Activated naive CD4-positive, alpha-beta T cell treated with anti-CD3 and anti-CD28 coated beads, Interleukin-2, amount 50 U/mL, for 72 hours (primary cell): ENCODE measurements at regions not wholly inside any gene's neighbourhood (a gene's known extent, or its start where the extent isn't known, plus 50 kb on each side); places are given as distances from the start of the nearest gene placed in this dataset.

Source experiments
- ATAC-seq, 2 donors: fragments of 150-1000 bp; cut with Tn5 transposase; 2 replicates each; pipeline ENCODE4 v1.10.0; 2021; ENCODE audit warnings: mild to moderate bottlenecking in 2 of 2, moderate library complexity in 2 of 2
- DNase-seq, 2 donors: peaks; one replicate each; pipeline ENCODE4 v3.0.0; 2021 to 2022; ENCODE audit warnings: low spot score in 2 of 2
- H3K27ac Mint-ChIP-seq, 2 donors: one replicate each; pipeline ENCODE4 v1.8.0; 2022; ENCODE audit warnings: mild to moderate bottlenecking in 2 of 2, mixed read lengths in 2 of 2
- H3K36me3 Mint-ChIP-seq, 2 donors: one replicate each; pipeline ENCODE4 v1.8.0; 2022; ENCODE audit warnings: mixed read lengths in 2 of 2
- H3K9me3 Mint-ChIP-seq, 2 donors: one replicate each; pipeline ENCODE4 v1.8.0; 2022; ENCODE audit warnings: mixed read lengths in 2 of 2

DNA sequence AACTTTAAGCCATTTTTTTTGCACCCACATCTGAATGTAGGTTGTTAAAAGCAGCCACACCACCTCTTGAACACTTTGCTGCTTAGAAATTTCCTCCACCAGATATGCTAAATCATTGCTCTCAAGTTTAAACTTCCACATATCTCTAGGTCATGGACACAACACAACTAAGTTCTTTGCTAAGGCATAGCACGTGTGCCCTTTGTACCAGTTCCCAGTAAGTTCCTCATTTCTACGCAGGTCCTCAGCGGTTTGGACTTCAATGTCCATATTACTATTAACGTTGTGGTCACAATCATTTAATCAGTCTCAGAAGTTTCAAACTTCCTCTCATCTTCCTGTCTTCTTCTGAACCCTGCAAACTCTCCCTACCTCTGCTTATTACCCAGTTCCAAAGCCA lies 661.6 kb upstream of the PKN2 start:
- H3K36me3 Mint-ChIP-seq, result no peaks in the 10 kb centered on the region
- peaks cover 6 to 11% of the 10 kb centered on the region in 2 donors for H3K9me3 Mint-ChIP-seq
- no peak for DNase-seq
- no peak for ATAC-seq
- H3K27ac Mint-ChIP-seq, result no peak overlapping the region

DNA sequence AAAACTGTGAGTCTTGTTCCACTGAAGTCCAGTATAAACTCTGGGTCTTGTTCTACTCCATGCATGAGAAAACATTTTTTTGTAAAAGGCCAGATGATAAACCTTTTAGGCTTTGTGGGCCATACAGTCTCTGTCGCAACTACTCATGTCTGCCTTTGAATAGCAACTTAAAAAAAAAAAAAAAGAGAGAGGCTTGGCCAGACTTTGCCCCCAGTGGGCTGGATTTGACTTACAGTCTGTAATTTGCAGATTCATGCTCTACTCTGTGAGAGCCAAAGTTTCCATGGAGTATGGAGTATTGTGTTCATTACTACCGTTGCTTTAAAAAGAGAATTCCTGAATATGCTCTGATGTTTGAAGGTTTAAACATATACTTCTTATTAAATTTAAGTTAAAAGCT lies 654.9 kb upstream of the PKN2 start:
- DNase-seq (no peak), ATAC-seq (no peak)
- Mint-ChIP-seq H3K27ac (no peak overlapping the region), H3K36me3 (no peaks in the 10 kb centered on the region), H3K9me3 (peaks cover 6 to 14% of the 10 kb centered on the region in 2 donors)

DNA sequence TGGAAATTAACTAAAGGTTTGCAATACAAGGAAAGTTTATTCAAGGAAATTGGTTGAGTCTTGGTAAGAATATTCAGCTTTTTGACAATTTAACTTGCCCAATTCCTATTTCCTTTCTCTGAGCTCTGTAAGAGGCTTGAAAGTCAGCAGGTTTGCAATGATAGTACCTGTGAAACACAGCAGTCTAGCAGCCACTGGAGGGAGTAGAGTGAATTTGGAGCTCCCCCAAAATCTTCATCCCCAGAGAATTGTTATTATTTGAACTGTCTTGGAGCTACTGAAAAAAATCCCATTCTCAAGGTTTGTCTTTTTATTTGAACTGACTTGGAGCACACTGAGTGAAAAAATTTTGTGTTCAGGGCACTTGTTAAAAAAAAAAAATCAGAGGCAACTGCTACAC lies 654.2 kb upstream of the PKN2 start:
- Mint-ChIP-seq H3K27ac (no peak overlapping the region), H3K36me3 (no peaks in the 10 kb centered on the region), H3K9me3 (peaks cover 6 to 9% of the 10 kb centered on the region in 2 donors)
- no peak for DNase-seq
- ATAC-seq, result no peak

DNA sequence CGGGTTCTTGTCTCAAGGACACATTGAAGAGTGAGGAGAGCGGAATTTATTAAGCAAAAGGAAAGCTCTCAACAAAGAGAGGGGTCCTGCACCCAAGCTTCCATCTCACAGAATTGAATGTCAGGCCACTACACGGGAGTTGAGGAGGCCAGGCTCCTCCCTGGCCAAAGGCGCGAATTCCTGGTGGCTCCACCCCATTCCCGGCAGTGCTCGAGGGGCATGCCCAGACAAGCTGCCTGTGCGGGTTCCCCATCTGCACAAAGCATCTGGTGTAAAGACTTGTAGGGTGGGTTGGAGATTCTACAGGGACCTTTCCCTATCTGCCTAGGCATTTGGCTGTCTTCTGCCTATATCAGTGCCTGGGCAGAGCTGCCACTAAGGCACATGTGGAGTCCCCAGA lies 648.5 kb upstream of the PKN2 start:
- ATAC-seq (no peak), DNase-seq (no peak)
- Mint-ChIP-seq H3K9me3 (peaks cover 15 to 16% of the 10 kb centered on the region in 2 donors), H3K36me3 (peaks cover 0 to 14% of the 10 kb centered on the region in 2 donors), H3K27ac (no peak overlapping the region)

DNA sequence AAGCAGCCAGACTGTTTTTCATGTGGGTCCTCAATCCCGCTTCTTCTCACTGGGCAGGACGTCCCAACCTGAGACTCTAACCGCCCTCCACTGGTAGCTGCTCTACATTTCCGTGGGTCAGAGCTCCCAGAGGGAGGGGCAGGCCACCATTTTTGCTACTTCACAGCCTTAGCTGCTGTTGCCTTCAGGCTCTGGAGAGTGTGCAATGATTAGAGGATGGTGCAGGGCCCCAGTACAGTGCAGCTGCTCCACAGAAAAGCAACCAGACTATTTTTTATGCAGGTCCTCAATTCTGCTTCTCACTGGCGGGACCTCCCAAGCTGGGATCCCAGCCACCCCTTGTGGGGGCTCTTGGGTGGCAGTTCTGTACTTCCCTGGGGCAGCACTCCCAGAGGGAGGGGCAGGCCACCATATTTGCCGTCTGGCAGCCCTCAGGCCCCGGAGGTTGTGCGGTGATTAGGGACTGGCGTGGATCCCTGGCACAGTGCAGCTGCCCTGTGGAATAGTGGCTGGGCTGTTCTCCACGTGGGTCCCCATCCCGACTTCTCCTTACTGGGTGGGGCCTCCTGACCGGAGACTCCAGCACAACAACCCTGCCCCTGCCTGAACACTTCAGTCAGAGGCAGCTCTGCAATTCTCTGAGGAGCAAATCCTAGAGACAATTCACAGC lies 647.6 kb upstream of the PKN2 start:
- H3K9me3 Mint-ChIP-seq, result peaks cover 15 to 16% of the 10 kb centered on the region in 2 donors
- H3K36me3 Mint-ChIP-seq, result peaks cover 0 to 14% of the 10 kb centered on the region in 2 donors
- DNase-seq (no peak), ATAC-seq (no peak)
- H3K27ac Mint-ChIP-seq, result no peak overlapping the region

DNA sequence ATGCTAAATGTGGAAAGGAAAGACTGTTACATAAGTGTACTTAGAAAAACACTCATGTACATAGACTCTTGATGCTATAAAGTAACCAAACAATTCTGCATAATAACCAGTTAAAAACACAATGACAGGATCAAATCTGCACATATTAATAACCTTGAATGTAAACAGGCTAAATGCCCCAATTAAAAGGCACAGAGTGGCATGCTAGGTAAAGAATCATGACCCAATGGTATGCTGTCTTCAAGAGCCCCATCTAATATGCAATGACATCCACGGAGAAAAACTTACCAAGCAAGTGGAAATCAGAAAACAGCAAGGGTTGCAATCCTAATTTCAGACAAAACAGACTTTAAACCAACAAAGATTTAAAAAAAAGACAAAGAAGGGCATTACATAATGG lies 644.8 kb upstream of the PKN2 start:
- no peak overlapping the region for H3K27ac Mint-ChIP-seq
- no peak for DNase-seq
- H3K36me3 Mint-ChIP-seq, result peaks cover 0 to 14% of the 10 kb centered on the region in 2 donors
- ATAC-seq, result no peak
- H3K9me3 Mint-ChIP-seq, result peaks cover 15 to 16% of the 10 kb centered on the region in 2 donors

DNA sequence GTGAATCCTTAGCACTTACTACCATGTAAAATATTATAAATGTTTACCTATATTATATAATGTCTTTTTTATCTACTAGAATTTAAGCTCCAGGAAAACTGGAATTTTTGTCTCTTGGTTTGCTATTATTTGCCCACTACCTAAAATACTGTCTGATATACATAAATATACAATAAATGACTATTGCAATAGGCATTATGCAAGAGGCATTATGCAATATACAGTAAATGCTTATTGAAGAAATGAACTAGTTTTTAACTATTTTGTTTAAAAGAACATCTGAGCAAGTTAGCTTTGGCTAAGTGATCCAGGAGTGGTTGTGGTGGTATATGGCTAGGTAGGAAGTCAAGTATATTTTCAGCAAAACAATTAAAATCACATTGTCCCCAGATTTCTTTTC lies 640.2 kb upstream of the PKN2 start:
- no peak for DNase-seq
- peaks cover 6 to 8% of the 10 kb centered on the region in 2 donors for H3K9me3 Mint-ChIP-seq
- no peak for ATAC-seq
- no peak overlapping the region for H3K27ac Mint-ChIP-seq
- H3K36me3 Mint-ChIP-seq, result peaks cover 0 to 6% of the 10 kb centered on the region in 2 donors

DNA sequence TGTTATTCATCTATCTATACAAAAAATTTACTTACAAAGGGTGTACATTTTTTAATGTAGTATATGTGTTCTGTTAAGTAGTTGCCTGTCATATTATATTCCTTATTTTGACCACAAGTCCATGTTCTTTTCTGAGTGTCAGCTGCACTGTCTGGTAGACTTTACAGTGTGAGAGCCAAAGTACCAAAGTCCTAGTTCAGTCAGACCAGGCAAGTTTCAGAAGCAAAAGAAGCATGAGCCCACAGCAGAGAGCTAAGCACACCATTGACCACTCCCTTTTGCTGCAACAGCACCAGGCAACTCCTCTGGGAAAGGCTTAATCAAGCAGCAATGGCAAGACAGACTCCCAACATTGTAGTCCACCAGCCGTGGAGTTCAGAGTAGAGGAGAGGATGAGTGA lies 631.9 kb upstream of the PKN2 start:
- Mint-ChIP-seq H3K9me3 (no peaks in the 10 kb centered on the region), H3K36me3 (no peaks in the 10 kb centered on the region), H3K27ac (no peak overlapping the region)
- DNase-seq, result no peak
- ATAC-seq, result no peak

DNA sequence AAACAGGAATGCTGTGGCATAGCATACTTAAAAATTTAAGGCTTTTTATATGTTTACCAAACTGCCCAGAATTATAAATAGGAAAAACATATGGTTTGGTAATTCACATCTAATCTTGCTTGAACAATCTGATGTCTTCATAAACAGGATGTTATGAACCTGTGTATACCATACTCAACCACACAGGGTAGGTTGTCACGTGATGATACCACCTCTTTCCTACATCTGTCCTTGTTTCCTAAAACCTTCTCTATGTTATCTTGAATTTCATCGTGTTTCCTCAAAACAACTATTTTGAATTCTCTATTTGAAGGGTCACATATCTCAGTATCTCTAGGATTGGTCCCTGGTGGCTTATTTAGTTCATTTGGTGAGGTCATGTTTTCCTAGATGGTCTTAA lies 631.0 kb upstream of the PKN2 start:
- H3K9me3 Mint-ChIP-seq, result no peaks in the 10 kb centered on the region
- H3K36me3 Mint-ChIP-seq, result no peaks in the 10 kb centered on the region

DNA sequence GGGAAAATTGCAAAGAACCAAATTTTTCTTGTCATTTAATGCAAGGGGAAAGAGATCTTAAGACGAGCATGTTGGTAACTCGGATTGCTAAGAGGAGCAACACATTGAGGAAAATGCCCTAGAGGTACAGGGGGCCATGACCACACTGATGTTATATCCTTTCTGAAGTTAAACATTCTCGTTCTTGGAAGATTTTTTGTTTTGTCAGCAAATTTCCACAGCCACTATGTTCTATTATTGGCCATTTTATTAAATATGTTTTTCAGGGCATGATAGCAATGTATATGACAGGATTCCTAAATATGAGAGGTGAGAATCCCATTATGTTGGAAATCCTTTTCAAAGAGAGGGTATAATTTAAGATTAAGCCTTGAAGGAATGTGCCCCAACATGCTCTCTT lies 627.2 kb upstream of the PKN2 start:
- Mint-ChIP-seq H3K27ac (no peak overlapping the region), H3K9me3 (no peaks in the 10 kb centered on the region), H3K36me3 (no peaks in the 10 kb centered on the region)
- ATAC-seq (no peak), DNase-seq (no peak)

More for the DNA sequence above, 631.0 kb upstream of the PKN2 start:
- ATAC-seq, result no peak
- no peak overlapping the region for H3K27ac Mint-ChIP-seq
- DNase-seq, result no peak

DNA sequence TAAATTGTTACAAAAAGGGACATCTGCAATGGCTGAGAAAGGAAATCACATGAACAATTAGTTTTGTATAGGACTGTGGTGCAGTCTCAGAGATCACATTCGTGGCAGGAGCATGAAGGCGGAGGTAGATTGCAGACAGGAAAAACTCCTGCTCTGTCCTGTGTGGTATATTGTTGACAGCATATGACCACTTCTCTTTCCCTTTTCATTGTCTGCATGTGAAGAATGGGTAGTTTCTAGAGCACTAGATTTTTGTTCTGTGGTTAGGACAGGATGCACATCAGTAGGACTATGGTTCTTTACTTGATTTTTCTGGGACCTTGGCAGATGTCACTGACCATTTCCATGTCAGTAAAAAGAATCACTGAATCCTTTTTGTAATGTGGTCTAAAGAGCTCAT lies 625.9 kb upstream of the PKN2 start:
- DNase-seq (no peak), ATAC-seq (no peak)
- Mint-ChIP-seq H3K27ac (no peak overlapping the region), H3K36me3 (no peaks in the 10 kb centered on the region), H3K9me3 (no peaks in the 10 kb centered on the region)

DNA sequence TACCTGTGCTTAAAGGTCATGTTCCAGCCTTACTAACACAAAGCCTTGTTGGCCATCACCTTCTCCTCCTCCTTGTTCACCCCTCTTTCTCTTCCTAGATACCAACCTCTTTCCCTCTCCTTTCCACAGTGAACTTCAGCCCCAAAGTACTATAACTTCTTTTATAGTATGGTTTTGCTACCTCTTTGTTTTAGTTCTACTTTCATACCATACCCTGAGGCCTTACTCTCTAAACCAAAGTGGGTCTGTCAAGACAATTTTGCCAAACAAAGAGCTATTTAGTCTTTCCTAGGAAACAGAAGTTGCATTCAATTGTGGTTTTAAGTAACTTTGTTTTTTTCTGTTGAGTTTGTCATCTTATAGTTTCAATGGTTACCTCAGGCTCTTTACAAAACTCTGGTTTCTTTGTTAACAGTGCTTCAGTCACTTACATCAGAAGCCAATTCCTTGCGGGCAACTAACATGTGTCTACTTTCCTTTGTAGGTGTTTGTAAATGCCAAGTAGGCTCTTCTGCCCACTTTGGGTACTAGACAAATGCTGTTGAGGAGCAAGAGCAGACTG lies 623.9 kb upstream of the PKN2 start:
- no peak for ATAC-seq
- no peak overlapping the region for H3K27ac Mint-ChIP-seq
- no peak for DNase-seq
- H3K9me3 Mint-ChIP-seq, result no peaks in the 10 kb centered on the region
- H3K36me3 Mint-ChIP-seq, result no peaks in the 10 kb centered on the region

DNA sequence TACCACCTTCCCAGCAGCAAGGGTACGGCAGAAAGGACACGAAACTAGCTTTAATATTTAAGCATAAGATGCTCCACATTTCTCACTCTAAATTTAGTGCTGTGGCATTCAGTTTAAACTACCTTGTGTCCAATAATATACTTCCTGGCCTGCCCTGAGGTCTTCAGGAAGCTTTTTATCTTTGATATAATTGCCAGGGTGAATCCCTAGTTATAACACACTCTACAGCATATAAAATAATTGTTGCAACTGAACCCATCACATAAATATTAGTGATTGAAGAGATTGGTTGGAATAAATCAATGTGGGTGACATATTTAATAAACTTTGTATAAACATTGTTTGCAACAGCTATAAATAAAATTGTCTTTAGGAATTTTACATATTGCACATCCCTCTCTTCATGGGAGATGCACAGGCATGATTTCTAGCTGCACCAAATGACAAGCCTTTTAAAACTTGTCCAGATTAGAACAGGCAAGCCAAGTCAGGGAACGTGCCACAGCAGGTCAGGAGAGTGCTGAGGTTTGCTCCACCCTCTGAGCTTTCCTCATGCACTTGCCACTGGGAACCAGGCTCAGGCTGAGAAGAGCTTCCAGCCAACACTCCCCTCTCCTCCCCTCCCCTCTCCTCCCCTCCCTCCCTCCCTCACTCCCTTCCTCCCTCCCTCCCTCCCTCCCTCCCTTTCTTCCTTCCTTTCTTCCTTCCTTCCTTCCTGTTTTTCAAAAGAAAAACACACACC lies 623.2 kb upstream of the PKN2 start:
- no peak for DNase-seq
- Mint-ChIP-seq H3K27ac (no peak overlapping the region), H3K36me3 (no peaks in the 10 kb centered on the region), H3K9me3 (no peaks in the 10 kb centered on the region)
- ATAC-seq, result no peak

DNA sequence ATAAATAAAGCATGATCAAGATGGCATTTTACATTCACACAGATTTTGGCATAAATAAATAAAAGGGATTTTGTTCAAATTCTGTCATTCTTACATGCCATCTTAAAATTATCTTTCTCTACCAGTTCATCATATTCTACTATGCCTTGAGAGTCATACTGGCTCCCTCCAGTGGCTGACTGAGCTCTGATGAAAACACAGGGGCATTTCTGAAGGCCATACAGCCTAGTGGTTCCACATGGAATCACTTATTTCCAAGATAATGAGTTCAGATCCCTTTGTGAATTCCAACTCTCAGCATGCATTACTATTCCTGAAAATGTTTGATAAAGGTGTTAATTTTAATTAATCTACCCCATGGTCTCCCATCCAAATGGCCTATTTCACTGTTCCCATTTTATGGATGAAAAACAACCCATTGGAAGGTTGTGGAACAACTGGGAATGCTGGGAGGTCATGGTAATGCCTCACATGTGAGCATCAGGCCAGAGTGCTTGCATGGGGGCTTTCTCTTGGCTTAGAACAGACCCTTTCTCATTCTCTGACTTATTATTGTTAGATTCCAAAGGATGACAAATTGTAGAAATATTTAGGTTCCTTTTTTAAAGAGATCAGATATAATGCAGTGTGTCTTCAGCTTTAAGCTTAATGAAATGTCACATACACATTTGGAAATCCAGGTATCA lies 622.4 kb upstream of the PKN2 start:
- no peaks in the 10 kb centered on the region for H3K9me3 Mint-ChIP-seq
- no peak overlapping the region for H3K27ac Mint-ChIP-seq
- DNase-seq (no peak), ATAC-seq (no peak)
- H3K36me3 Mint-ChIP-seq, result no peaks in the 10 kb centered on the region

DNA sequence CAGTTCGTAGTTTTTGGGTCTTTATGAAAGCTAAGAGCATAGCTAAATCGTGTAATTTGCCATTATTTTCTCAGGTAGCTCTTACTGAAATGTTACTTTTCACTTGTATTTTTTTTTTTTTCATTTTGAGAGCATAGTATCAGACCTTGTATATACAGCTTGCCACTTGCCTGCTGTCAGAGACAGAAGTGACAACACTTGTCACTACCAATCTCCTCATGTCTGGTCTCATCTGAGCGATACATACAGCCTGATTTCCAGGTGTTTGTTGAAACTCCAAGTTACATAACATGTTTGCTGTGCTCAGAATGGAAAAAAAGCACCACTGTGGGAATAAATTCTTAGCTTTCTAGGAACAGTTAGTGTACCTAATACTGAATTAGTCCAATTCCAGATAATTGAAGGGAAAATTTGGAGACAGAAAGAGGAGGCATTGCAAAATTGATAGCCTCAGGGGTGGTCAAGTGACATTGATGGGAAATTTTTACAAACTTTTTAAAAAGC lies 621.4 kb upstream of the PKN2 start:
- Mint-ChIP-seq H3K36me3 (no peaks in the 10 kb centered on the region), H3K27ac (no peak overlapping the region), H3K9me3 (no peaks in the 10 kb centered on the region)
- ATAC-seq (no peak), DNase-seq (no peak)

DNA sequence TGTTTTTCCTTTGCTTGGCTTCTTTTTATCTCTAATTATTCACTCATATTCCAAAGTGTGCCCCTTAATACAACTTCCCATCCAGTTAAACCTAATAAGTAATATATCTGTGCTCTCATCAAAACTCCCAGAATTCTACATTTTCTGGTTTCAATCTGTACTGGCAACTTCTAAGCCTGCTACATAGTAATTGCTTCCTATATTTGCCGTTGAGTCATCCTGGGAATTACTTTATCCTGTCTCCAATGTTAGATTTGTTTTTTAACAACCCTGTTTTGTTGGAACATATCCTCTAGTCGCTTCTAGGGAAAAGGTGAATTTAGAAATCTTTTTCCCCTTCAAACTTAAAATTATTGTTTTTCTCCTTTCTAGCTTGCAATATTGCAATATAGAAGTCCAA lies 620.5 kb upstream of the PKN2 start:
- ATAC-seq, result no peak
- Mint-ChIP-seq H3K27ac (no peak overlapping the region), H3K36me3 (no peaks in the 10 kb centered on the region), H3K9me3 (no peaks in the 10 kb centered on the region)
- no peak for DNase-seq

DNA sequence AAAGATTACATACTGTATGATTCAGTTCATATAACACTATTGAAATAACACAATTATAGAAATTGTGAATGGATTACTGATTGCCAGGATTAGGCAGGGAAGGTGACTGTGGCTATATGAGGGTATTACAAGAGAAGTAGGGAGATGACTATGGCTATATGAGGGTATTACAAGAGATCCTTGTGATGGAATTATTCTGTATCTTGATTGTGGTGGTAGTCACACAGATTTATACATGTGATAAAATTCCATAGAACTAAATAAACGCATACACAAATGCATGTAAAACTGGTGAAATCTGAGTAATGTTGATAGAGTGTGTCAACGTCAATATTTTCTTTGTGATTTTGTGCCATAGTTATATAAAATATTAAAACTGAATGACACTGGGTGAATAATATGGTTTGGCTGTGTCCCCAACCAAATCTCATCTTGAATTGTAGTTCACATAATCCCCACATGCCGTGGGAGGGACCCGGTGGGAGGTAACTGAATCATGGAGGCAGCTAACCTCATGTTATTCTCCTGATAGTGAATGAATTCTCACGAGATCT lies 615.6 kb upstream of the PKN2 start:
- Mint-ChIP-seq H3K9me3 (no peaks in the 10 kb centered on the region), H3K36me3 (no peaks in the 10 kb centered on the region), H3K27ac (no peak overlapping the region)
- no peak for DNase-seq
- no peak for ATAC-seq
